Gastrocnemius medialis (tissue), 4 donors: ENCODE measurements at regions not wholly inside any gene's neighbourhood (a gene's known extent, or its start where the extent isn't known, plus 50 kb on each side); places are given as distances from the start of the nearest gene placed in this dataset.

ENCODE experiments used
- ATAC-seq, 2 donors: fragments of 150-250 bp; one replicate each; pipeline ENCODE4 v1.9.1; 2016
- DNase-seq, 2 donors: peaks; one replicate each; pipeline ENCODE4 v3.0.0-alpha.2; 2019
- H3K27ac ChIP-seq, 4 donors: fragments of 200-600 bp; sonication (generic); 1 replicate in 1 of 4; 2 replicates in 3 of 4; pipeline ENCODE4 v1.5.1; 2016 to 2018; ENCODE audit warnings: mild to moderate bottlenecking in 2 of 4, moderate library complexity in 1 of 4
- H3K27me3 ChIP-seq, 3 donors: fragments of 200-600 bp; sonication (generic) in 2 of 3; 1 replicate in 1 of 3; 2 replicates in 2 of 3; pipeline versions ENCODE4 v1.5.1 to v1.6.0; 2016 to 2019; ENCODE audit warnings: mild to moderate bottlenecking in 1 of 3, moderate library complexity in 1 of 3
- H3K36me3 ChIP-seq, 2 donors: fragments of 200-600 bp; sonication (generic) in 1 of 2; one replicate each; pipeline ENCODE4 v1.5.1; 2017 to 2018
- H3K4me1 ChIP-seq, 2 donors: fragments of 200-600 bp; sonication (generic) in 1 of 2; one replicate each; pipeline ENCODE4 v1.5.1; 2016 to 2017; ENCODE audit warnings: mild to moderate bottlenecking in 2 of 2
- H3K4me3 ChIP-seq, 4 donors: fragments of 200-600 bp; sonication (generic) in 3 of 4; 1 replicate in 1 of 4; 2 replicates in 3 of 4; pipeline ENCODE4 v1.5.1; 2016 to 2019; ENCODE audit warnings: mild to moderate bottlenecking in 2 of 4
- H3K9me3 ChIP-seq, 3 donors: fragments of 200-600 bp; sonication (generic) in 2 of 3; 1 replicate in 1 of 3; 2 replicates in 2 of 3; pipeline ENCODE4 v1.5.1; 2016 to 2019
- POLR2A ChIP-seq, 2 donors: fragments of 450-650 bp; IDR thresholded peaks; one replicate each; pipeline ENCODE4 v1.6.1; 2017; ENCODE audit warnings: antibody characterized with exemption in 2 of 2, mild to moderate bottlenecking in 2 of 2, moderate library complexity in 2 of 2
- in situ Hi-C, 4 donors: fragments of 200-750 bp; cut with MboI; loops; one replicate each; pipeline versions ENCODE4 v1.15.0 to v1.8.0; 2017; ENCODE audit warnings: low sequenced_read_pairs in 4 of 4
- intact Hi-C: fragments of 100-400 bp; cut with DNase I; formaldehyde crosslinking; loops from one replicate; pipeline ENCODE4 v1.15.1; 2023; ENCODE audit warnings: low total_unique reads
- TF ChIP-seq, protein P1 (sequence below), 5 experiments: fragments of 450-650 bp in 3 of 5; fragments of 200-600 bp in 2 of 5; sonication (generic) in 2 of 5; IDR thresholded peaks in 4 of 5; conservative IDR thresholded peaks in 1 of 5; 1 replicate in 4 of 5; 2 replicates in 1 of 5; pipeline ENCODE4 v1.5.1; 2016 to 2019; ENCODE audit warnings: antibody characterized with exemption in 5 of 5, mild to moderate bottlenecking in 3 of 5, moderate library complexity in 3 of 5

DNA sequence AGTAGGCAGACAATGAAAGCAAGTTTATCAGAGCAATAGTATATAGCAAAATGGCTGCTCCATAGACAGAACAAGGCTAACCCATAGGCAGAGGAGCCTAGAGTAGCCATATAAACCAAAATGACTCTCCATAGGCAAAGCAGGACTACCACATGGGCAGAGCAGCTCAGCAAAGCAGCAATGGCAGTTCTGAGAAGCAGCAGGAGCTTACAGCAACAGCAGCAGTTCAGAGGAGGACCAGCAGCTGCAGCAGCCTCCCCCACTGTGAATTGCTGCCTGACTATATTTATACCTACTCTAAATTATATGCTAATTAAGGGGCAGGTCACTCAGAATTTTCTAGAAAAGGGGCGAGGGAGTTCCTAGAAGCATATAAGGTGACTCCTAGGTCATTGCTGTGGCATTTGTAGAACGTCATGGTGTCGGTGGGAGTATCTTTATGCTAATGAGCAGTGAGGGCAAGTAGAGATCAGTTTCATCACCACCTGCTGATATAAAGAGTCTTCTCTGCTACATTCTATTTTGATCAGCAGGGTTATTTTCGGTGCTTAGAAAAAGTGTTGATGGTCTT lies 1115.5 kb downstream of the DTWD2 start:
- no peak overlapping the region for H3K27ac ChIP-seq
- intact Hi-C loops (no loop called here), in situ Hi-C loops (no loop called here)
- no peaks in the 10 kb centered on the region for H3K9me3 ChIP-seq
- H3K27me3 ChIP-seq, result no peaks in the 10 kb centered on the region
- no peak overlapping the region for H3K4me3 ChIP-seq
- H3K36me3 ChIP-seq, result no peaks in the 10 kb centered on the region
- TF ChIP-seq, protein P1, sequence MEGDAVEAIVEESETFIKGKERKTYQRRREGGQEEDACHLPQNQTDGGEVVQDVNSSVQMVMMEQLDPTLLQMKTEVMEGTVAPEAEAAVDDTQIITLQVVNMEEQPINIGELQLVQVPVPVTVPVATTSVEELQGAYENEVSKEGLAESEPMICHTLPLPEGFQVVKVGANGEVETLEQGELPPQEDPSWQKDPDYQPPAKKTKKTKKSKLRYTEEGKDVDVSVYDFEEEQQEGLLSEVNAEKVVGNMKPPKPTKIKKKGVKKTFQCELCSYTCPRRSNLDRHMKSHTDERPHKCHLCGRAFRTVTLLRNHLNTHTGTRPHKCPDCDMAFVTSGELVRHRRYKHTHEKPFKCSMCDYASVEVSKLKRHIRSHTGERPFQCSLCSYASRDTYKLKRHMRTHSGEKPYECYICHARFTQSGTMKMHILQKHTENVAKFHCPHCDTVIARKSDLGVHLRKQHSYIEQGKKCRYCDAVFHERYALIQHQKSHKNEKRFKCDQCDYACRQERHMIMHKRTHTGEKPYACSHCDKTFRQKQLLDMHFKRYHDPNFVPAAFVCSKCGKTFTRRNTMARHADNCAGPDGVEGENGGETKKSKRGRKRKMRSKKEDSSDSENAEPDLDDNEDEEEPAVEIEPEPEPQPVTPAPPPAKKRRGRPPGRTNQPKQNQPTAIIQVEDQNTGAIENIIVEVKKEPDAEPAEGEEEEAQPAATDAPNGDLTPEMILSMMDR (IDR thresholded peaks at IDR 0.05 in 4 of 5, conservative IDR thresholded peaks at IDR 0.05 in 1 of 5), result no peak
- no peak for TF ChIP-seq POLR2A (IDR thresholded peaks at IDR 0.05)
- no peak for DNase-seq
- no peak for ATAC-seq
- H3K4me1 ChIP-seq, result no peaks in the 10 kb centered on the region

DNA sequence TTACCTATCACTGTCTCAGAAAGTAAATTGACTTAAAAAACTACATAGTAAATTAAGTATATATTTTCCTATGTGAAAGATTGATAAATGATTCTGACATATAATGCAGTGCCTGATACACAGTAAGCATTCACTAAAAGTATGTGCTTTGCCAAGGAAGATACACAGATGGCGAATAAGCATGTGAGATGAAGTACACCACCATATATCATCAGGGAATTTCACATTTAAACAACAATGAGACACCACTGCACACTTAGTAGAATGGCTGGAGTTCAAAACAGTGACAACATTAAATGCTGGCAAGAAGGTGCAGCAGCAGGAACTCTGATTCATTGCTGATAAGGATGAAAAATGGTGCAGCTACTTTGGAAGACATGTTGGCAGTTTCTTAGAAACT lies 1118.8 kb downstream of the DTWD2 start:
- TF ChIP-seq POLR2A (IDR thresholded peaks at IDR 0.05), result no peak
- TF ChIP-seq, protein P1 (IDR thresholded peaks at IDR 0.05 in 4 of 5, conservative IDR thresholded peaks at IDR 0.05 in 1 of 5), result no peak
- no peaks in the 10 kb centered on the region for H3K27me3 ChIP-seq
- no peaks in the 10 kb centered on the region for H3K4me1 ChIP-seq
- in situ Hi-C loops, result no loop called here
- intact Hi-C loops, result no loop called here
- H3K27ac ChIP-seq, result no peak overlapping the region
- no peaks in the 10 kb centered on the region for H3K36me3 ChIP-seq
- DNase-seq (no peak), ATAC-seq (no peak)
- H3K4me3 ChIP-seq, result no peak overlapping the region
- H3K9me3 ChIP-seq, result no peaks in the 10 kb centered on the region

DNA sequence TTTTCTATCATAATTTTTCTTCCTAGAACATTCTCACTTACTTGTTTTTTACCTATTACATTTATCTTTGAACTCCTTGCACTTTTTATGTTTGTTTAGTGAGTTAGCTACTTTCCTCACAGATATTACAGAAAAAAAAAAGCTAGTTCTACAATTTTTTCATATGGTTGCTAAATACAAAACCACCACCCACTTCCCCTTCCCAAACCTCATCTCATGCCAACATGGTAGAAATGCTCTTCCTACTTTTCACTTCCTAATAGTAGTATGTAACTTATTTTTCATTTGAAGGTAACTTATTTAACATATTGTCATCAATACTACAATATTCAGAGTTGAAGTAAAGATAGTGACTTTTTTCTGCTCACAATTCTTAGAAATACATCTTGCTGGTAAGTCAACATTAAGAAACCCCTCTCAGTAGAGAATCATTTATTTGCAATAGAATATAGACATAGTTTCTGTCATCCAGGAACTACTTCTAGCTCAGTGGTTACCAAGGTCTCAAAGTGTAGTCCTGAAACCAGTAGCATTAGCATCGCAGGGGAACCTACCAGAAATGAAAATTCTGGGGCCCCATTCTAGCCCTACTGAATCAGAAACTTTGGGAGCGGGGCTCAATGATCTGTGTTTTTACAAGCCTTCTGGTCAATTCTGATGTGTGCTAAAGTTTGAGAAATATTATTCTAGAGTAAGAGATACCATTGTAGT lies 1124.6 kb downstream of the DTWD2 start:
- no peaks in the 10 kb centered on the region for H3K27me3 ChIP-seq
- no peaks in the 10 kb centered on the region for H3K4me1 ChIP-seq
- no peak overlapping the region for H3K4me3 ChIP-seq
- H3K27ac ChIP-seq, result no peak overlapping the region
- TF ChIP-seq POLR2A (IDR thresholded peaks at IDR 0.05), result no peak
- TF ChIP-seq, protein P1 (IDR thresholded peaks at IDR 0.05 in 4 of 5, conservative IDR thresholded peaks at IDR 0.05 in 1 of 5), result no peak
- intact Hi-C loops (no loop called here), in situ Hi-C loops (no loop called here)
- DNase-seq, result no peak
- H3K36me3 ChIP-seq, result no peaks in the 10 kb centered on the region
- no peaks in the 10 kb centered on the region for H3K9me3 ChIP-seq
- ATAC-seq, result no peak

DNA sequence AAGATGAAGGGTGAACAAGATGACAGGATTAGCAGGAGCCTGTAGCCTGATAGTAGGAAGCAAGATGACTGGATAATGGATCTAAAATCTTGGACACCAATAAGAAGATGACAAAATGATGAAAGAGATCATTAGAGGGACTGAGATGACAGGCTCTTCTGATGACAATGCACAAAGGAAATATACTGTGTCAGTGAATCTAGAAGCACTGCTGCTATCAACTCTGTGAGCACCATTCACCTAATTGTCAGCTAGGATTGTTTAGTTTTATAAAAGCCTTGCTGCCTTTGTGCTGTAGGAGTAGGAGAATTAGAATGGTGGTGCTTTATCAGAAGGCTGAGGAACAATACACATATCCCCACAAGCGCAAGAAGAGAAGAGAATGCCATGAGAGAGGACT lies 1127.8 kb downstream of the DTWD2 start:
- DNase-seq (no peak), ATAC-seq (no peak)
- Histone ChIP-seq H3K4me1 (no peaks in the 10 kb centered on the region), H3K4me3 (no peak overlapping the region), H3K27me3 (no peaks in the 10 kb centered on the region), H3K27ac (no peak overlapping the region), H3K36me3 (no peaks in the 10 kb centered on the region), H3K9me3 (no peaks in the 10 kb centered on the region)
- intact Hi-C loops, result no loop called here
- in situ Hi-C loops, result no loop called here
- TF ChIP-seq, protein P1 (IDR thresholded peaks at IDR 0.05 in 4 of 5, conservative IDR thresholded peaks at IDR 0.05 in 1 of 5), result no peak
- TF ChIP-seq POLR2A (IDR thresholded peaks at IDR 0.05), result no peak
